T-helper 9 cell (primary cell): ENCODE measurements at regions not wholly inside any gene's neighbourhood (a gene's known extent, or its start where the extent isn't known, plus 50 kb on each side); places are given as distances from the start of the nearest gene placed in this dataset.

ENCODE experiments used
- DNase-seq: peaks from one replicate; pipeline ENCODE4 v3.0.0-alpha.2; 2020

GRCh38 chr15:36301947-36302346 lies 277.5 kb upstream of the CDIN1 start:
- DNase-seq: no peak

- DNase-seq: no peak
Measured at GRCh38 chr15:36313021-36313420, 266.4 kb upstream of the CDIN1 start.

- no peak for DNase-seq
Measured at GRCh38 chr15:36313736-36314280, 265.6 kb upstream of the CDIN1 start.

- DNase-seq: no peak
Measured at GRCh38 chr15:36315649-36316048, 263.8 kb upstream of the CDIN1 start.

GRCh38 chr15:36323615-36324014 lies 255.8 kb upstream of the CDIN1 start:
- no peak for DNase-seq

GRCh38 chr15:36325206-36325605 lies 254.2 kb upstream of the CDIN1 start:
- no peak for DNase-seq

GRCh38 chr15:36329592-36329991 lies 249.8 kb upstream of the CDIN1 start:
- no peak for DNase-seq

- DNase-seq: no peak
Measured at GRCh38 chr15:36330598-36330997, 248.8 kb upstream of the CDIN1 start.

GRCh38 chr15:36331531-36332275 lies 247.7 kb upstream of the CDIN1 start:
- DNase-seq: no peak

GRCh38 chr15:36332301-36332700 lies 247.1 kb upstream of the CDIN1 start:
- no peak for DNase-seq

- no peak for DNase-seq
Measured at GRCh38 chr15:36332896-36333295, 246.5 kb upstream of the CDIN1 start.

GRCh38 chr15:36334059-36334458 lies 245.4 kb upstream of the CDIN1 start:
- no peak for DNase-seq

- no peak for DNase-seq
Measured at GRCh38 chr15:36335224-36335623, 244.2 kb upstream of the CDIN1 start.

- no peak for DNase-seq
Measured at GRCh38 chr15:36335659-36336058, 243.8 kb upstream of the CDIN1 start.

- DNase-seq: no peak
Measured at GRCh38 chr15:36344887-36345286, 234.5 kb upstream of the CDIN1 start.

- DNase-seq: no peak
Measured at GRCh38 chr15:36347272-36347858, 232.1 kb upstream of the CDIN1 start.

GRCh38 chr15:36356466-36356865 lies 223.0 kb upstream of the CDIN1 start:
- no peak for DNase-seq

- DNase-seq: no peak
Measured at GRCh38 chr15:36356978-36357601, 222.3 kb upstream of the CDIN1 start.

- no peak for DNase-seq
Measured at GRCh38 chr15:36358094-36358493, 221.3 kb upstream of the CDIN1 start.

GRCh38 chr15:36358523-36358922 lies 220.9 kb upstream of the CDIN1 start:
- DNase-seq: no peak

GRCh38 chr15:36359286-36359685 lies 220.1 kb upstream of the CDIN1 start:
- no peak for DNase-seq

- no peak for DNase-seq
Measured at GRCh38 chr15:36361351-36361870, 218.0 kb upstream of the CDIN1 start.

- no peak for DNase-seq
Measured at GRCh38 chr15:36362509-36362915, 216.9 kb upstream of the CDIN1 start.

GRCh38 chr15:36363335-36363734 lies 216.1 kb upstream of the CDIN1 start:
- no peak for DNase-seq
